H1 (cell line): ENCODE measurements at regions not wholly inside any gene's neighbourhood (a gene's known extent, or its start where the extent isn't known, plus 50 kb on each side); places are given as distances from the start of the nearest gene placed in this dataset.

ENCODE experiments used
- CTCF ChIA-PET: fragments of 300-600 bp; sonication (Branson Sonifier 250); formaldehyde crosslinking; loops from one replicate; lab custom pipeline; 2021; ENCODE audit not compliant: partially characterized antibody; lab: Charles Lee
- POLR2A ChIA-PET: fragments of 300-600 bp; sonication (Branson Sonifier 250); formaldehyde crosslinking; loops from one replicate; lab custom pipeline; 2021; ENCODE audit warnings: inconsistent platforms; ENCODE audit not compliant: partially characterized antibody; lab: Charles Lee
- DNase-seq, 2 experiments: peaks; one replicate each; pipeline versions ENCODE4 v3.0.0 to v3.0.0-alpha.2; 2010 to 2022; ENCODE audit warnings: low spot score in 2 of 2, low read depth in 1 of 2, mixed read lengths in 1 of 2
- FAIRE-seq: peaks from 2 replicates; lab custom pipeline; 2011; peaks lifted over from hg19 to GRCh38; lab: Jason Lieb, UNC
- H2AFZ ChIP-seq: 2 replicates; pipeline ENCODE4 v1.8.1; 2012; ENCODE audit warnings: low read length, inconsistent platforms
- H2AK5ac ChIP-seq: 2 replicates; pipeline ENCODE4 v1.6.1; 2013; ENCODE audit warnings: low read depth, low read length
- H2BK120ac ChIP-seq: replicated peaks from 2 replicates; pipeline ENCODE3; 2013; ENCODE audit warnings: low read depth, low read length, inconsistent platforms
- H2BK12ac ChIP-seq: 2 replicates; pipeline ENCODE4 v1.6.1; 2013; ENCODE audit warnings: low read depth, low read length
- H2BK15ac ChIP-seq: 2 replicates; pipeline ENCODE4 v1.6.1; 2013; ENCODE audit warnings: low read length
- H2BK20ac ChIP-seq: 2 replicates; pipeline ENCODE4 v1.6.1; 2013; ENCODE audit warnings: low read length
- H2BK5ac ChIP-seq: 2 replicates; pipeline ENCODE4 v1.6.1; 2013; ENCODE audit warnings: low read depth, low read length
- H3K14ac ChIP-seq: 2 replicates; pipeline ENCODE4 v1.6.1; 2013; ENCODE audit warnings: inconsistent platforms; ENCODE audit not compliant: insufficient read length
- H3K18ac ChIP-seq: 2 replicates; pipeline ENCODE4 v1.6.1; 2013; ENCODE audit warnings: low read length; ENCODE audit errors: extremely low read depth
- H3K23ac ChIP-seq: 2 replicates; pipeline ENCODE4 v1.6.1; 2013; ENCODE audit warnings: inconsistent platforms; ENCODE audit not compliant: insufficient read length
- H3K23me2 ChIP-seq: 2 replicates; pipeline ENCODE4 v1.6.1; 2013; ENCODE audit warnings: low read depth, low read length
- H3K27ac ChIP-seq: 2 replicates; pipeline ENCODE4 v1.6.1; 2011; ENCODE audit warnings: low read depth, low read length, inconsistent platforms
- H3K27me3 ChIP-seq, 4 experiments: replicated peaks in 1 of 4; 1 replicate in 1 of 4; 2 replicates in 3 of 4; pipeline versions ENCODE4 v1.6.1 to v1.8.1; 2011 to 2013; ENCODE audit warnings: low read length in 3 of 4, mild to moderate bottlenecking in 3 of 4, inconsistent platforms in 2 of 4, mixed read lengths in 2 of 4, moderate library complexity in 1 of 4; ENCODE audit not compliant: control insufficient read depth in 3 of 4, insufficient read depth in 3 of 4; ENCODE audit errors: extremely low read depth in 1 of 4
- H3K36me3 ChIP-seq, 4 experiments: 2 replicates each; pipeline versions ENCODE4 v1.6.1 to v1.8.1; 2011 to 2013; ENCODE audit warnings: mild to moderate bottlenecking in 4 of 4, low read length in 3 of 4, moderate library complexity in 2 of 4, control low read depth in 1 of 4, inconsistent platforms in 1 of 4; ENCODE audit not compliant: insufficient read depth in 4 of 4, control insufficient read depth in 2 of 4
- H3K4ac ChIP-seq: replicated peaks from 2 replicates; pipeline ENCODE3; 2013; ENCODE audit warnings: low read length, low read depth, mixed read lengths, inconsistent platforms; ENCODE audit not compliant: insufficient read length
- H3K4me1 ChIP-seq, 4 experiments: replicated peaks in 1 of 4; 1 replicate in 1 of 4; 2 replicates in 3 of 4; pipeline versions ENCODE4 v1.6.1 to v1.8.1; 2011 to 2013; ENCODE audit warnings: low read length in 3 of 4, inconsistent platforms in 2 of 4, mixed read lengths in 1 of 4; ENCODE audit not compliant: insufficient read depth in 4 of 4, control insufficient read depth in 3 of 4
- H3K4me2 ChIP-seq, 2 experiments: 2 replicates each; pipeline versions ENCODE4 v1.6.1 to v1.8.1; 2011 to 2013; ENCODE audit warnings: low read depth in 2 of 2, low read length in 2 of 2, control low read depth in 1 of 2, inconsistent platforms in 1 of 2, mild to moderate bottlenecking in 1 of 2; ENCODE audit not compliant: insufficient read depth in 1 of 2
- H3K4me3 ChIP-seq, 4 experiments: fragments of 200-600, 300-600 bp in 1 of 4; sonication (generic), shearing (Covaris generic), sonication (Bioruptor Twin) in 1 of 4; 2 replicates each; pipeline versions ENCODE4 v1.5.1 to v1.8.1; 2011 to 2016; ENCODE audit warnings: low read length in 4 of 4, low read depth in 3 of 4, control low read depth in 2 of 4, inconsistent platforms in 2 of 4, mild to moderate bottlenecking in 2 of 4, mixed read lengths in 1 of 4, moderate library complexity in 1 of 4; ENCODE audit not compliant: insufficient read depth in 2 of 4; ENCODE audit errors: extremely low read depth in 1 of 4
- H3K56ac ChIP-seq: replicated peaks from 2 replicates; pipeline ENCODE3; 2013; ENCODE audit warnings: low read depth, mild to moderate bottlenecking, mixed read lengths, low read length, inconsistent platforms; ENCODE audit not compliant: insufficient read length
- H3K79me1 ChIP-seq: 2 replicates; pipeline ENCODE4 v1.6.1; 2013; ENCODE audit warnings: low read depth, low read length, control low read depth
- H3K79me2 ChIP-seq, 2 experiments: 2 replicates each; pipeline versions ENCODE4 v1.6.1 to v1.8.1; 2012 to 2013; ENCODE audit warnings: low read length in 2 of 2, mild to moderate bottlenecking in 2 of 2, inconsistent platforms in 1 of 2; ENCODE audit not compliant: insufficient read depth in 2 of 2, control insufficient read depth in 1 of 2
- H3K9ac ChIP-seq, 4 experiments: replicated peaks in 1 of 4; 1 replicate in 1 of 4; 2 replicates in 3 of 4; pipeline versions ENCODE4 v1.6.1 to v1.8.1; 2011 to 2013; ENCODE audit warnings: low read depth in 3 of 4, low read length in 3 of 4, control low read depth in 2 of 4, mild to moderate bottlenecking in 2 of 4, moderate library complexity in 2 of 4, inconsistent platforms in 1 of 4; ENCODE audit errors: extremely low read depth in 1 of 4
- H3K9me3 ChIP-seq, 2 experiments: 2 replicates each; pipeline versions ENCODE4 v1.6.1 to v1.8.1; 2012 to 2013; ENCODE audit warnings: mild to moderate bottlenecking in 2 of 2, moderate library complexity in 2 of 2, control low read depth in 1 of 2, inconsistent platforms in 1 of 2, low read depth in 1 of 2, low read length in 1 of 2, mixed read lengths in 1 of 2; ENCODE audit not compliant: insufficient read depth in 2 of 2
- H4K20me1 ChIP-seq, 2 experiments: replicated peaks in 1 of 2; 2 replicates each; pipeline versions ENCODE3 to v1.8.1; 2011 to 2013; ENCODE audit warnings: inconsistent platforms in 2 of 2, low read length in 2 of 2, mild to moderate bottlenecking in 1 of 2; ENCODE audit not compliant: insufficient read depth in 2 of 2, control insufficient read depth in 1 of 2
- H4K5ac ChIP-seq: 2 replicates; pipeline ENCODE4 v1.6.1; 2013; ENCODE audit warnings: low read length, low read depth, mixed read lengths, inconsistent platforms; ENCODE audit not compliant: insufficient read length
- H4K8ac ChIP-seq: 2 replicates; pipeline ENCODE4 v1.8.0; 2013; ENCODE audit warnings: mild to moderate bottlenecking, moderate library complexity, low read length, inconsistent platforms; ENCODE audit not compliant: insufficient read depth; ENCODE audit errors: extremely low read depth
- H4K91ac ChIP-seq: replicated peaks from 2 replicates; pipeline ENCODE3; 2013; ENCODE audit warnings: low read length, mixed read lengths, inconsistent platforms; ENCODE audit not compliant: insufficient read length
- GABPA ChIP-seq: IDR thresholded peaks from 2 replicates; pipeline ENCODE4 v1.6.1; 2011; ENCODE audit warnings: mild to moderate bottlenecking, low read length, moderate library complexity, borderline replicate concordance; ENCODE audit not compliant: insufficient read depth
- GTF2F1 ChIP-seq: IDR thresholded peaks from 2 replicates; pipeline ENCODE4 v1.6.1; 2012; ENCODE audit warnings: low read depth, low read length, improper control_type of control experiment, borderline replicate concordance
- NRF1 ChIP-seq: IDR thresholded peaks from 2 replicates; pipeline ENCODE4 v1.6.1; 2011; ENCODE audit warnings: mild to moderate bottlenecking, low read depth, low read length, improper control_type of control experiment
- RFX5 ChIP-seq: IDR thresholded peaks from 2 replicates; pipeline ENCODE4 v1.6.1; 2011; ENCODE audit warnings: low read depth, low read length, improper control_type of control experiment, borderline replicate concordance
- SP2 ChIP-seq: IDR thresholded peaks from 2 replicates; pipeline ENCODE4 v1.6.1; 2012; ENCODE audit warnings: mild to moderate bottlenecking, low read length, inconsistent platforms
- YY1 ChIP-seq: IDR thresholded peaks from 2 replicates; pipeline ENCODE4 v1.6.1; 2011; ENCODE audit warnings: low read depth, mild to moderate bottlenecking, low read length
- WGBS, 2 experiments: shearing (Covaris generic) in 1 of 2; methylation state at CpG; one replicate each; pipeline versions ENCODE4 v1.1.6 to v1.1.7; 2013 to 2015; ENCODE audit warnings: low lambda C conversion rate in 2 of 2, mixed read lengths in 2 of 2, inconsistent platforms in 1 of 2, low coverage in 1 of 2, missing lambda C conversion rate in 1 of 2; ENCODE audit not compliant: insufficient replicate concordance in 2 of 2, insufficient coverage in 1 of 2, insufficient read length in 1 of 2; ENCODE audit errors: extremely low coverage in 1 of 2, missing lambda C conversion rate in 1 of 2; 5-methylcytosine and 5-hydroxymethylcytosine counted together

- DNase-seq = no peak
- no peaks in the 10 kb centered on the region for H3K36me3 ChIP-seq
- H3K4me3 ChIP-seq = no peak overlapping the region
- no peaks in the 10 kb centered on the region for H3K79me2 ChIP-seq
- H3K79me1 ChIP-seq = no peaks in the 10 kb centered on the region
- H3K4me1 ChIP-seq = no peaks in the 10 kb centered on the region
- no peak overlapping the region for H4K5ac ChIP-seq
- no peak overlapping the region for H3K27ac ChIP-seq
- no peaks in the 10 kb centered on the region for H3K9me3 ChIP-seq
- H2AFZ ChIP-seq = no peak overlapping the region
- H2BK5ac ChIP-seq = no peak overlapping the region
- 94% methylated on average over 1 of the region's 1 CpG; no CpG with 5 or more reads in 1 of the 2 experiments for WGBS, 2 experiments
- H3K4ac ChIP-seq = no peak overlapping the region
- no peak overlapping the region for H3K23ac ChIP-seq
- no peak overlapping the region for H2BK12ac ChIP-seq
- no peaks in the 10 kb centered on the region; the same call in 1 of the 2 replicates for H3K23me2 ChIP-seq
- H4K91ac ChIP-seq = no peak overlapping the region
- ChIA-PET POLR2A (no interaction called here), CTCF (no interaction called here)
- no peak overlapping the region for H3K56ac ChIP-seq
- H2BK120ac ChIP-seq = no peak overlapping the region
- H2AK5ac ChIP-seq = no peak overlapping the region
- no peak overlapping the region for H3K14ac ChIP-seq
- no peak overlapping the region for H3K4me2 ChIP-seq
- H4K20me1 ChIP-seq = no peaks in the 10 kb centered on the region
- H3K18ac ChIP-seq = no peak overlapping the region
- FAIRE-seq = no peak
- H4K8ac ChIP-seq = no peak overlapping the region
- H3K9ac ChIP-seq = no peak overlapping the region
- no peaks in the 10 kb centered on the region for H3K27me3 ChIP-seq
- H2BK20ac ChIP-seq = no peak overlapping the region
- H2BK15ac ChIP-seq = no peak overlapping the region
- TF ChIP-seq SP2 (no peak), YY1 (no peak), GTF2F1 (no peak), GABPA (no peak), NRF1 (no peak), RFX5 (no peak)
These were observed 332.6 kb upstream of the KLF6 start for GRCh38 chr10:4117604-4118003.
